HG02798 (cell line): ENCODE measurements at regions not wholly inside any gene's neighbourhood (a gene's known extent, or its start where the extent isn't known, plus 50 kb on each side); places are given as distances from the start of the nearest gene placed in this dataset.

Source experiments
- ATAC-seq: cut with Tn5 transposase; IDR thresholded peaks from one replicate; pipeline ENCODE4 v1.9.1; 2021; ENCODE audit warnings: mild to moderate bottlenecking; ENCODE audit not compliant: unreplicated experiment, poor library complexity

- no peak for ATAC-seq
These were observed 192.5 kb upstream of the MCHR2 start for GRCh38 chr6:100186552-100186951.

DNA sequence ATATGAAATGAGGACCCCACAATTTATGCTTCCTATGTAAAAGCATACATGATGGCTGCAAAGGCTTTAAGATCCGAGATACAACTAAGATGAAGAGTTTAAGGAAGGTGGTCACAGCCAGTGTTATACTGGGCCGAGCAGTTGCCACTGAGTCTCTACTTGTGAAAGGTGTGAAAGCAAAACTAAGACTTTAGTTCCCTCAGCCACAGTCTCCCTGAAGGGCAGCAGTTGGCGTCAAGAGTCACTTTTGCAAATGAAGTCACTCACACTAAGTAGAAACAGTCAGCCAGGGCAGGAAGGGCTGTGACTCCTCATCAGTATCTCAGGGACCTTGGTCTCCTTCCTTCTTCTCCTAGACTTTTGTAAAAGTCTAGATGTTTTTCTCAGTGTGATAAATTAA, 191.6 kb upstream of the MCHR2 start:
- peak; percentile 93 for ATAC-seq

DNA sequence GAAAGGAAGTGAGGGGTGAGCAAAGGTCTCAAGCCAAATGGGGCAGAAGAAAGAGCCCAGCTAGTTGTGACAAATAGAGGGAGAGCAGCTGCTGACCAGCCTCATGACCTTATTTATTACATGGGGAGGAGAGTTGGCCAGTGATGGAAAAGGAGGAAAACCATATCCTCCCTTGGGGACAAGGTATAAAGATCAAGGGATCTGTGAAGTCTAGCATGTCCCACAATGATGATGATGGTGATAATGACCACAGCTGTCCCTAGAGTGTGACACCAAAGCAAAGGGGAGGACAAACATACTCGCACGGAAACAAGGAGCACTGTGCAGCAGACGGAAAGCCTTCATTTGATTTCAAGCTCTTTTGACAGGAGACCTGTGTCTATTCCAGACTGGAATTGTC, 190.4 kb upstream of the MCHR2 start:
- no peak for ATAC-seq

DNA sequence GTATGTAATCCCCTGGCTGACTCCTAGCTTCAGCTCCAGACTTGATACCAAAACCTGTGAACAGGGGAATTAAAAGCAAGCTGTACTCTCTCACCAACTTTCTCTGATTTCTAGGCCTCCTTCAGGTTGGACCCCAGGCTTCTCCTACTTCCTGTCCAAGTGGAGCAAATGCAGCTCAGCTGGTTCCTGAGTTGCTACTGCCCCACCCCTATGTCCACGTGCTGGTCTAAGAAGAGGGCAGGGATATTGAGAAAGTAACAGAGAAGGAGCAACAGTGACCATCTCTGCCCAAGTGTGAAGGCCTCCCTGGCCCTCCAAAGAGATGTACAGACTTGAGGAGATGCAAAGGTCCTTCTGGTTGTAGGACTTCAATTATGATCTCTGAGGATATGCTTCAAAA, 188.3 kb upstream of the MCHR2 start:
- ATAC-seq = no peak

DNA sequence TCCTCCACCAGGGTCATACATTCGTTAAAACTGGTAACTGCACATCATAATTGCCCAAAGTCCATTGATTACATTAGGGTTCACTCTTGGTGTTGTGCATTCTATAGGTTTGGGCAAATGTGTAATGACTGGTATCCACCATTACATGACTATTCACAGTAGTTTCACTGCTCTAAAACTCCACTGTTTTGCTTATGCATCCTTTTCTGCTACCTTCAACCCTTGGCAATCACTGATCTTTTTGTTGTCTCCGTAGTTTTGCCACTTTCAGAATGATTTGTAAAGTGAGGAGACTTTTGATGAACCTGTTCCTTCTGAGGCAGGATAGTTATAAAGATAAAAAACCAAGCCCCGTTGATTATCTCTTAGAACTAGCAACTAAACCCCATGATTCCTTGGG, 187.3 kb upstream of the MCHR2 start:
- no peak for ATAC-seq

- ATAC-seq = no peak
These were observed 185.6 kb upstream of the MCHR2 start for GRCh38 chr6:100179576-100179975.

- ATAC-seq = no peak
These were observed 183.9 kb upstream of the MCHR2 start for GRCh38 chr6:100177956-100178355.

DNA sequence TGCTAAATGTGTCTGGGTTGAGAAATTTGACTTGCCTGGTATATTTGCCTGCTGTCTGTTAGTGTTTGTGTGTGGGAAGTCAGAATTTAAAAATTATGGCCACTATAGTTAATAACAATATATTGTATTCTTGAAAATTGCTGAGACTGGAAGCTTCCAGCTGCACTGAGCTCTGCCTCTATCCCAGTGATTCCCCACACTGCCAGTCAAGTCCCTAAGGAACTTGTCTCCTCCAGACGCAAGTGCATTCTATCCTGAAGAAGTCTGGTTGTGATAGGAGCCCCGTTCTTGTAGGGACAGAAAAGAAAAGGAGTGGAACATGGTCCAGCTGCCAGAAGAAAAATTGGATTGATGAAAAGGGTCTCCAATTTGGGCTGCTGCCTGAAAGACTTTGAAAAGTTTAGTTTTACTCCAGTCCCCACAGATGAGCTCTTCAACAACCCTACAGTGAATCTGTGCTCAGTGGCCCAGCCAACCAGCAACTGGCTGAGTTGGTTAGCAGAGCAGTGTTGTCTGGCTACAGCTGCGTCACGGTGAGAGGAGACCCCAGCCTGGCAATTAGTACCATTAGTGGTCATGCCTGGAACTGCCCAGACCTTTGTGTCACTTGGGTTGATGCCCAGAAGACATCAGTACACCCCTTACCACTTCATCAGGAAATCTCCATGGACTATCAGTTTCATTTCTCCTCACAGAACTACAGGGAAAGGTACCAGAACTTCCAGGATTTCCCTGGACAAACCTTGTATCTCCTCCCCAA, 183.1 kb upstream of the MCHR2 start:
- no peak for ATAC-seq

DNA sequence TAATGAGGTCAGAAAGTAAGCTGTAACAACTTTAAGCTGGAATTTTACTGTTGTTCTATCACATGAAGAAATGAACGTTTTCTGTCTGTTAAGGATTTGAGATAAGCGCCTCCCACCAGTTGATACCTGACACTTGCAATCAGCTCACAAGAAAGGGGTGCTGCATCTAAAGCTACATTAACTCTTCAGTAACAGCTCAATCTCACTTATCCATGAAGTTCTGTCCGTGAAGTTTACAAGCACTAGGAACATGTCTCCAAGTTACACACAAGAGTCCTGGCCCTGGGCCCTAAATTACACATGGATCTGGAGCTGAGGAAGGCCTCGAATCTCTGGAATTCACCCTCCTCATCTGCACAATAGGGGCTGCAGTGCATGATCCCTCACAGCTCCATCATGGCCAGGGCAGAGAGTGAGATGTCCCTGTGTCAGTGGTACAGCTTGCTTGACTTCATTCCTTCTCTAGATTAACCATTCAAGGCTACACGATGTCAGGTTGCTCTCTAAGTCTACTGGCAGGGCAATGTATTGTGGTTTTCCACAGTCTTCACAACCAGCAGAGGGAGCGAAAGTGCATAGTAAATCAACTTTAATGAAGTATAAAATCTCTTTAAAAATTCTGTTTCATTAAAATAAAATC, 182.4 kb upstream of the MCHR2 start:
- no peak for ATAC-seq

DNA sequence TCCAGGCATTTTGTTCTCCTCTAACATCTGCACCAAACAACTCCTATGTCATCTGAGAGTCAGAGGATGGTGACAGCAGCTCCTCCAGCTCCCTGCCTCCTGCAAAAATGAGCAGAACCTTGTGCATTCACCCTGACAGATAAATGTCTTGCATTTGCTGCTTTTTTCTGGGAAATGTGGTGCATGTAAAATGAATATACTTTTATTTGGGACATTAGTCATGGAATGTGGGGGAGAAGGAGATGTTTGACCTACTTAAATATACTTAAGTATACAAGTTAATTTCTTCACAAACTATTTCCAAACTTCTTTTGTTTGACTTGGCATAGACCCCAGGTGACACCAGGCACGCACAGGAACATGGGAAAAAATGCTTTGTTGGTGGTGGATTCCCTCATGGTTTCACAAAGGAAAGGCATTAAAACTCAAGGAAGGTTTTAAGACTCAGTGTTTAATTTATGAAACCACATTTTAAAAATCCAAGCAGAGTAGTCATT, 181.8 kb upstream of the MCHR2 start:
- no peak for ATAC-seq

DNA sequence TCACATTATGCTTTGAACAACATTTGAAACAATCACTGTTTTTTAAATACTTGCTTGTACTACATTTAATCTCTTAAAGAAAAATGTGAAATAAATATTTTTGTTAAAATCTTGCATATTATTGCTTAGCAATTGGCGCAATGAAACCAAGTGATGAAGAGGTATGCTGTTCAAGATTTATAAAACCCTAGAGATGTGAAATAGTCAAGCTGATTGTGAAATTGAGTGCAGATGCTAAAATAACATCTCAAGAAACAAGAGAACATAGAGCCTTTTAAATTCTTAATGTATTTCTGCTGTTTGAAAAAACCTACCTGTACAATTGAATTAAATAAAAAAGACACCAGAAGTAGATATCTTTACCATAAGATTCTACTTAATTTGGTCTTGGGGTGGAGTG, 179.2 kb upstream of the MCHR2 start:
- ATAC-seq = no peak

GRCh38 chr6:100172322-100172713, 178.3 kb upstream of the MCHR2 start:
- no peak for ATAC-seq

DNA sequence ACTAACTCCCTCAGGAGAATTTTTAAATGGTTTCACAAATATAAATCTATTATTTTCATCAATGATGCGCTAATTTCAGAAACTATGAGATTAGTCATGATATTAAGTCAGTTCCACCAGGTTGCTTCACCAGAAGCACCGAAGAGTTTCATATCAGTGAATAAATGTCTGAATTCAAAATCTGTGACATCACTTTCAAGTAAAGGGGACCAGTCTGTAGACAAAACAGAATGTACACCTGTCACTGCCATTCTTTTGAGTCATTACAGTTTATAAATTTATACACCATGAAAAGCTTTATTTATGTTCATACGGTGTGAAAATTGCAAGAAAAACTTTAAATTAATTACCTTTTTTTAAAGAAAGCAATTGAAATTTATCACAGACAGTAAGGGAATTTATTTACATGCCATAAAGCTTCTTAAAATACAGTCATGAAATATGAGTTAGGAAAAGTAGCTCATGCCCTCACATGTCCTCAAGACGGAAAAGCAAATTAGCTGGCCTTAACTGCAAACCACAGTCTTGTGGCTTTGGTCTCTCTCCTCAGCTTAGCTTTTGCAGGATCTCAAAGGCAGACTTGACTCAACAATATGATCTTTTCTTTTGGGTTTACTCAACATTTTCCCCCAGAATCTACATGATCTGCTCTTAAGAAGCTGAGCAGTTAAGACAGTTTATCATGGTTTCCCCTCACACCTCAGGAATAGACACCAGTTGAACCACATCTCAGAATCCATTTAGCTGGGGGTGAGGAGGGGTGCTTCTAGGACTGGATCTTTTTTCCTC, 177.7 kb upstream of the MCHR2 start:
- peak; percentile 87 for ATAC-seq

DNA sequence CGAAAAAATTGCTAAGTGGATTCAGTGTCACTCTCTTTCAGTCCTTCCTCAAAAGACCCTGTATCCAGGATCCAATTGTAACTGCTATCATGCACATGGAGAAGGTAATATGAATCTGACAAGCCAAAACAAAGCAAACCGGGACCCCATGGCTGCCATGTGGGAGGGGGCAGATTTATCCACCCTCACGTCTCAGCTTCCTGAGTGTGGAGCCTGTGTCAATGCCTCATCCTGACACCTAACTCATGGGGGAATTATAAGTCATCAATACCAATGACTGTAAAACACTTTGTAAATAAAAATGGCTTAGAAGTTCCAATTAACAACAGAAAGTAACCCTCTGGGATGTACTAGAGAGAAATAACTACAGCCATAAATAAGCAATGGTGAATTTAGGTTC, 174.1 kb upstream of the MCHR2 start:
- no peak for ATAC-seq

DNA sequence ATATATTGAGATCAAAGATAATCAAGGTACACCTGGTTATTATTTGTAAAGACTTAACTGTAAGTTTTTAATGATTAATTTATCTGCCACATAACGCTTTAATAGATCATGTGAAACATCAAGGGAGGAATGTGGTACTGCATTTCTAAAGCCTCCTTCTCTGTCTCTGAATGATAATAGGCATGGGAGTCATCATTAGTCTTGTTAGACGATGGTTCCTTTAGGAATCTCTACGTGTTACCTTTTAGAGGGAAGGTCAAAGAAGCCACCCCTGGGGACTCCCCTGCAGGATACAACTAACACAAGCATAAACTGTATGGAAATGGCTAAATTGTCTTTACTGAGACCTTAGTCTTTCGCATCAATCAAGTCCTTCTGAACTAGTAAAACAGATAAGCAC, 173.6 kb upstream of the MCHR2 start:
- ATAC-seq = no peak

GRCh38 chr6:100166956-100167355, 172.9 kb upstream of the MCHR2 start:
- no peak for ATAC-seq

GRCh38 chr6:100165442-100165841, 171.4 kb upstream of the MCHR2 start:
- no peak for ATAC-seq

DNA sequence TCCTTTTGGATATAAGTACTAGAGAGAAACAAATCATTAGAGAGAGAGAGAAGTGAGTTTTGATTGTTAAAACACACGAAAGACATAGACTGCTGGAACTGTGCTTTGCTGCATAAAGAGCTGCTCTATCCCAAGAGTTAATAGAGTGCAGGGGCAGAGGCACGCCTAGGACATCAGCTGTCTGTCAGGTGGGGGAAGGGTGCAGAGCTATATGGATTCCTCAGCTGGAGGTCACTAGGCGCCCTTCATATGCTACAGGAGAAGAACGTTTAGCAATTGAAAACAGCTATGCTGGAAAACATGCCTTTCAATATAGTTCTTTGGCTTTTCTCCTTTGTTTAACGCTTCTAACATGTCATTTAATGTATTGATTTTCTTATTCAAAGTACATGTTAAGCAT, 169.0 kb upstream of the MCHR2 start:
- no peak for ATAC-seq

DNA sequence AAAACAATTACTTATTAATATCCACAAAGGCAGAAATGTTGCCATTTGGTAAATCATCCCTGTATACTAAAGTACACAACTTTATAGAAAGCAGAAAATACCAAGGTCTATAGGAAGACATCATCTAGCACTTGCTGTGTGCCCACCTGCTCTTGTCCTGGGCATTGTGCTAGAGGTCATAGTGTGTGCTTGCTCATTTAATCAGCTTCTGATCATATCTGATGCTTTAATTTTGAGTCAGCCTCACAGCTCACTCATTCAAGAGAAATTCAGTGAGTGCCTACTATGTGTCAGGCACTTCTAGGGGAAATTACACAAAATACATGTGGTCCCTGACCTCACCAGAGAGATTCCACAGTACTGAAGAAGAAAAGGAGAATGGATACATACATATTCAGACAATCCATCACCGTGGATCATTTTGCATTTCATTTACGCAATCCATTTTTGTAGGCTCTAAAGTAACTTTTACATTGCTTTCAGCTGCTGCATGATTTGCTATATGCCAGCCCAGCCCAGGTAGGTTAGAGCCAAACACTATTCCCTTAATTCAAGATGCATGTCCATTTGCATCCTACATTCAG, 167.9 kb upstream of the MCHR2 start:
- no peak for ATAC-seq

DNA sequence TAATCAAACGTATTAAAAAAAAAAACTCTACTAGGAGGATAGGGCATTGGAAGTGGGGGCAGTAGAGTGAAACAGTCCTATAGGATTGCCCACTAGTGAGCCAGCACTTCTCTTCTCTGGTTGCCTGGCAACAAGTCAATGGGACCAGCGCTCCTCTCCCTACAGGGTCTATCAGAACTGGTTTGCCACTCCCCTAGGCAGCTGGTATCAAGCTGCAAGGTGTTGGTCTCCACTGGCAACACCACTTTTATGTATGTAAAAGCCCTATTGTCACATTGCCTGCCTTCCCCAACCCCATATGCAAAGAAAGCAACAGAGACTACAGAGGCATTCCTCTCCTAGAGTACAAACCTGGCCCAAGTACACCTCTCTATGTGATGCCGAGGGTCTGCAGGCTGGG, 166.9 kb upstream of the MCHR2 start:
- no peak for ATAC-seq

DNA sequence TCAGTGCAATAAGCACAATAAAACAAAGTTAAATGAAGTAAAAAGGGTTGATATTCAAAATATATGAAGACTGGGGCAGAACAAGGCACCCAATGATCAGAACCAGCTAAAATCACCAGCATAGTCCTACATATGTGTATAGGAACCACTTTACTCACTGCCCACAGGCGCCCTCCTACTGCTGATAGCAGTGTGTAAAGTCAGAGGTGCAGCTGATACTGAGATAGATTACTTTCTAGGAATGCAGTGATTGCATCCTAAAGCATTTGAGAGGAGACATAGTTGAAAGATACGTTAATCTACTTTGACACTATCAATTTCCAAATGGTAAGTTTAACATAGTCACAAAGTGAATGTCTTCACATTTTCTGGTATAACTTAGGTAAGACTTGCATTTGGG, 161.1 kb upstream of the MCHR2 start:
- no peak for ATAC-seq
